ENCODE measurements at regions not wholly inside any gene's neighbourhood (a gene's known extent, or its start where the extent isn't known, plus 50 kb on each side); places are given as distances from the start of the nearest gene placed in this dataset.
"Not testable (repeated sequence)": the region's sequence is repeated elsewhere in the genome, so short reads cannot be mapped to it uniquely, and the experiment has no call there.

DNA sequence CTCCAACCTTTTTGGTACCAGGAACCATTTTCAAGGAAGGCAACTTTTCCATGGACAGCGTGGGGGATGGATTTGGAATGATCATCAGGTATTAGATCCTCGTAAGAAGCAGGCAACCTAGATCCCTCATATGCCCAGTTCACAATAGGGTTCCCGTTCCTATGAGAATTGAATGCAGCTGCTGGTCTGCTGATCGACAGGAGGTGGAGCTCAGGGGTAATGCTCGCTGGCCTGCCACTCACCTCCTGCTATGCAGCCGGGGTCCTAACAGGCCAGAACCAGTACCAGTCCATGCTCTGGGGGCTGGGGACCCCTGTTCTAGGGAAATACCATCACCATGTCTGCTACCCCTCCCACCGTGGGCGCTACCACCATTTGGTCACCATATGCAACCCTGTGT is 167.2 kb upstream of the NBPF19 start:
- DNase-seq (ENCODE audit: low read depth, low spot score); H3K4me3 ChIP-seq (ENCODE audit: low read depth, low read length); in situ Hi-C loops (cut with HindIII; ENCODE audit: low sequenced_read_pairs): not testable (repeated sequence)

DNA sequence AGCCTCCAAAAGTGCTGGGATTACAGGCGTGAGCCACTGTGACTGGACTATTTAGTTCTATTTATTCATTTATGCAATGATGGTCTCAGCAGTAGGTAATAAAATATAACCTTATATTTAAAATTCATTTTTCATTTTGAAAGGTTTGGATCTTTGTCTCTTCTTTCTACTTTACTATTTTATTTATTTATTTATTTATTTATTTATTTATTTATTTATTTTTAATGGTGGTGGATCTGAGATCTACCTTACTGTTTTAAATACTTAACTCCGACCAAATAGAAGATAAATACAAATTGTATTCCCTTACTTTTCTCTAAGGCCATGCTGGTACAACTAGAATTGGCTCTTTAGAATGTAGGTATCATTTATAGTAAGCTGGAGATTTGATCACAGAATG is 159.9 kb upstream of the NBPF19 start:
- DNase-seq (ENCODE audit: low read depth, low spot score); in situ Hi-C loops (cut with HindIII; ENCODE audit: low sequenced_read_pairs); H3K4me3 ChIP-seq (ENCODE audit: low read depth, low read length): not testable (repeated sequence)

DNA sequence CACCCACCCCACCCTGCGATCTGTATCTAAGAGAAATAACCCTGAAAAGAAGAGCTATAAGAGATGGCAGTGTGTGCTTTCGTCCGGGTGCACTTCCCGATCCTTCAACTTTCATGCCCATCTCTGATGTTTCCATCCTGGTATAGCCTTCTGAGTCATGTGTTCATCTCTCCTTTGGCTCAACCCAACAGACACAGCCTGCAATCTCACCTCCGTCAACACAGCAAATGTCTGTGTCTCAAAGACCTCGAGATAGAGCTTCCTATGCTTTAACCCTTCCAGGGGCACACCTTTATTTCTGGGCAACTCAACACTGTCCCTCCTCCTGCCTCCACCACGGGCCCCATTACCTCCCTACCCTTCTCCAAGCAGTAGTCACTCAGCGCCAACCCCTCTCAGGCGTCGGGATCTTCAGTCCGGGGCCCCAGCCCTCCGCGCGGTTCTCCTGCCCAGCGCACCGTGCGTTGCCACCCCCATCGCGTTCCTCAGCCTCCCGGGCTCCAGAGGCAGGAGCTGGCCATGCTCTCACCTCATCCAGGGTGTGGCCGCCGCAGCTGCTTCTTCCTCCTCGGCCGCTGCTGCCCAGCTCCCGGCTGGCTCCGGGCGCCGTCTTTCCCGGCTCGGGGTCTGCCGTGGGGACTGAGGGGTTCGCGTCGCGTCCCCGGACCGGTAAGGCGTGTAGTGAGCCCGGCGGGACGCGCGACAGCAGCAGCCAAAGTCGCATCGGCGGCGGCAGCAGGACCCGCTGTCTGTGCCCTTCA is 153.7 kb upstream of the NBPF19 start:
- H3K4me3 ChIP-seq (ENCODE audit: low read depth, low read length); DNase-seq (ENCODE audit: low read depth, low spot score); in situ Hi-C loops (cut with HindIII; ENCODE audit: low sequenced_read_pairs): not testable (repeated sequence)

DNA sequence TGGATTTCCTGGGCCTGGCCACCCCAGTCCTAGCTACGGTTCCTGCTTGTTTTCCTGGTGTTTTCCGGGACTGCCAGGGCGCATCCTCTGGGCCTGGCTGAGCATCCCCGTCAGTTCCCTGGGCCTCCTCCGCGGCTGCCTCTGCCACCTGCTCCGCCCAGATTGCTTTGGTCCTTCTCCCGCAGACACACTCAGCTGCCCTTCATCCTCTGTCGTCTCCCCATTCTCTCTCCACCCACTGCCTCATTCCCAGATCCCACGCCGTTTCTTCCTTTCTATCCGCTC is 153.2 kb upstream of the NBPF19 start:
- DNase-seq (ENCODE audit: low read depth, low spot score); in situ Hi-C loops (cut with HindIII; ENCODE audit: low sequenced_read_pairs); H3K4me3 ChIP-seq (ENCODE audit: low read depth, low read length): not testable (repeated sequence)

DNA sequence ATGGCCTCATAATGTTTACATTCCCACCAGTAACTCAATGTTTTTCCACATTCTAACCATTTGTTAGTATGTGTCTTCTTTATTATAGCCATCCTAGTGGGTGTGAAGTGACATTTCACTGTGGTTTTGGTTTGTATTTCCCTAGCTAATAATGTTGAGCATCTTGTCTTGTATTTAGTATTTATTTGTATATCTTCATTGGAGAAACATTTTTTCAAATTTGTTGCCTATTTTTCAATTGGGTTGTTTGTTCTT is 144.8 kb upstream of the NBPF19 start:
- in situ Hi-C loops (cut with HindIII; ENCODE audit: low sequenced_read_pairs); DNase-seq (ENCODE audit: low read depth, low spot score); H3K4me3 ChIP-seq (ENCODE audit: low read depth, low read length): not testable (repeated sequence)

DNA sequence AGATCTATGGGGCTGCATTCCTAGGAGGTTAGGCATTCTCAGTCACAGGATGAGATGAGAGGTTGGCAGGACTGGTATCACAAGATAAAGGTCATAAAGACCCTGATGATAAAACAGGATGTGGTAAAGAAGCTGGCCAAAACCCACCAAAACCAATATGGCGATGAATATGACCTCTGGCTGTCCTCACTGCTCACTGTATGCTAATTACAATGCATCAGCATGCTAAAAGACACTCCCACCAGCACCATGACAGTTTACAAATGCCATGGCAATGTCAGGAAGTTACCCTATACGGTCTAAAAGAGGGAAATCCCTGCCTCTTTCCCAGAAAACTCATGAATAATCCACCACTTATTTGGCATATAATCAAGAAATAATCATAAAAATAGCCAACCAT is 138.8 kb upstream of the NBPF19 start:
- H3K4me3 ChIP-seq (ENCODE audit: low read depth, low read length); in situ Hi-C loops (cut with HindIII; ENCODE audit: low sequenced_read_pairs); DNase-seq (ENCODE audit: low read depth, low spot score): not testable (repeated sequence)

DNA sequence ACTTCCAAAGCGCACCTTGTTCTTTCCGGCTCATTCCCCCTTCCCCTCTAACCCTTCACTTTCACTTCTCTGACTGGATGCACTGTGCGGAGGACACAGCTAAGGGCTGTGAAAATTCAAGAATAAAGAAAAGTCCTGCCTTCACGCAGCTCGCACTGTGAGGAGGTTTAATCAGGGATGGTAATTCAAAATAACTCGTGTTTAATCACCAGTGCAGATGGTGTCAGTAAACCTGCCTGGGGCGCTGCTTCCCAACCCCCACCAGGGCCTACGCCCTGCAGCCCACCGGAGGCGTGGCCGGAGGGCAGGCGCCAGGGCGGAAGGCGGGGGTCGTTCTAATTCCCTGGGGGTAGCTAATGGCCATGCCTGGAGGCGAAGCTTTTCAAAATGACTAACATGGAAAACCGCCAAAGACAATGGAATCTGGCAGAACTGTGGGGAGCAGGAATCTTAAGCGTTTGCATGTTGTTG is 136.6 kb upstream of the NBPF19 start:
- in situ Hi-C loops (cut with HindIII; ENCODE audit: low sequenced_read_pairs); H3K4me3 ChIP-seq (ENCODE audit: low read depth, low read length); DNase-seq (ENCODE audit: low read depth, low spot score): not testable (repeated sequence)

DNA sequence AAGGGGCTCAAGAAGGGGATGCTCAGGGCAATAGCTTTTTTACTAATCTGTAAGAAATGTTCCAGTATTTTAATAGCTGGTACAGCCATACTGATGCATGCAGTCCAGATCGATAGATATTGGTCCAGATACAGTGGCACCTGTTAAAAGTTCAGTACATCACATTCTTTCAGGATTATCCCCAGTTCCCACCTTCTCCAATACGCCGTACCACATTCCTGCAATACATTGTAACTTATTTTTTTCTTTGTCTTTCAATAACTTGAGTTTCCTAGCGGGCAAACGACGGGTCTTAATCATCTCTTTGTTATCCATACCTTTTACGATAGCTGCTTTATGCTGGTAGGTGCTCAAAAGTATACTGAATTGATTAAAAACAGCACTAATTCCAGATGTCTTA is 136.1 kb upstream of the NBPF19 start:
- in situ Hi-C loops (cut with HindIII; ENCODE audit: low sequenced_read_pairs); H3K4me3 ChIP-seq (ENCODE audit: low read depth, low read length); DNase-seq (ENCODE audit: low read depth, low spot score): not testable (repeated sequence)

DNA sequence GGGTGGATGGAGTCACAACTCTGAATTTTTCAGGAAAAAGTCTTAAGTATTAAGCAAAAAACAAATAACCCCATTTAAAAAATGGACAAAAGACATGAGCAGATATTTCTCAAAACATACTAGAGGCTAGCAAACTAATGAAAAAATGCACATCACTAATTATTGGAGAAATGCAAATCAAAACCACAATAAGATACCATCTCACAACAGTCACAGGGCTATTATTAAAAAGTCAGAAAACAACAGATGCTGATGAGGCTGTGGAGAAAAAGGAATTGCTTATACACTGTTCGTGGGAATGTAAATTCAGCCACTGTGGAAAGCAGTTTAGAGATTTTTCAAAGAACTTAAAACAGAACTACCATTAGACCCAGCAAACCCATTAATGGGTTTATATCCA is 125.4 kb upstream of the NBPF19 start:
- in situ Hi-C loops (cut with HindIII; ENCODE audit: low sequenced_read_pairs); H3K4me3 ChIP-seq (ENCODE audit: low read depth, low read length); DNase-seq (ENCODE audit: low read depth, low spot score): not testable (repeated sequence)

DNA sequence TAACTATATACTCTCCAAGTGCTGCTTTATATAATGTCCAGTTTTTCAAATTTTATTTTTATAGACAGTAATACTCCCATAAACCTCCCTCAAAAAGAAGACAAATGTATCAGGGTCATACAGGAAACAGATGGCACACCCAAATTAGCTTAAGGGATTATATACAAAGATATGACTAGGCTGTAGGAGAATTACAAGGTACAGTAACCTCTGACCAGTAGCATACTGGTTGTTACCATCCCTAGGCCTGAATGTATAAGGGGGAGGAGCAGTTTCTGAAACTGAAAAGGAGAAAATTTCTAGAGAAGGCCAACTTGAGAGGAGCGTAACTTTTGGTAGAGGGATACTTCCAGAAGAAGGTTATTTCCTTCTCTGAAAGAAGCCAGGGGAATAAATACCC is 122.6 kb upstream of the NBPF19 start:
- in situ Hi-C loops (cut with HindIII; ENCODE audit: low sequenced_read_pairs); DNase-seq (ENCODE audit: low read depth, low spot score); H3K4me3 ChIP-seq (ENCODE audit: low read depth, low read length): not testable (repeated sequence)

DNA sequence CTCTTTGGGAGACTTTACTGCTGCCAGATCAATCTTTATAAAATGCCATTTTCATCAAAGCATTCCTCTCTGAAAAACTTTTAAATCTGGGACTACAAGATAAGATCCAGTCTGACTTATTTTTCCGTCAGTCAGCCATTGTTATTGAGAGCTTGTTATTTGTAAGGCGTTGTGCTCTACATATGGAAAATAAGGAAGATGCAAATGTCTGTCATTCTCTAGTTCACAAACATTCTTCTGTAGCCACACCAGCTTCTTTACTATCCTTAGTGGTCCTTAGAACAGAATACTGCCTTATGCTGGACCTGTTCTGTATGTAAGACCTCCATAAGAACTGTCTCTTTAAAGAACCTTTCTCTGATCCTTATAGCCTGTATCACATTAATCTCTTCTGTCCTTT is 120.3 kb upstream of the NBPF19 start:
- DNase-seq (ENCODE audit: low read depth, low spot score); H3K4me3 ChIP-seq (ENCODE audit: low read depth, low read length); in situ Hi-C loops (cut with HindIII; ENCODE audit: low sequenced_read_pairs): not testable (repeated sequence)

DNA sequence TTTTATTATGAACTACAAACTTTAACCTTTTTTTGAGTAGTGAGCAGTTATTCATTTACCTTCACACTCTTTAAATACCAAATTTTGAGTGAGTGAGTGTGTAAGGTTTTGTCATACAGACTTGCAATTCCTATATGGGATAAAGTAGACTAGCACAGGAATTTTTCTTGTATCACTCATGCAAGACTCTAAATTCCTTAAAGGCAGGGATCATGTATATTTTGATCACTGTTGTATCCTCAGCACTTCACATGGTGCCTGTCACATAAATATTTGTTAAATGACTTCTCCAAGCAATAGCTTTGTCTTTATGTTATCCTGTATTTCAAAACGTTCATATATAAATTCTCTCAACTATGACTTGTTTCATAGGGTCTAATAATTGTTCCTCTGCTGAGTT is 119.1 kb upstream of the NBPF19 start:
- H3K4me3 ChIP-seq (ENCODE audit: low read depth, low read length); in situ Hi-C loops (cut with HindIII; ENCODE audit: low sequenced_read_pairs); DNase-seq (ENCODE audit: low read depth, low spot score): not testable (repeated sequence)

DNA sequence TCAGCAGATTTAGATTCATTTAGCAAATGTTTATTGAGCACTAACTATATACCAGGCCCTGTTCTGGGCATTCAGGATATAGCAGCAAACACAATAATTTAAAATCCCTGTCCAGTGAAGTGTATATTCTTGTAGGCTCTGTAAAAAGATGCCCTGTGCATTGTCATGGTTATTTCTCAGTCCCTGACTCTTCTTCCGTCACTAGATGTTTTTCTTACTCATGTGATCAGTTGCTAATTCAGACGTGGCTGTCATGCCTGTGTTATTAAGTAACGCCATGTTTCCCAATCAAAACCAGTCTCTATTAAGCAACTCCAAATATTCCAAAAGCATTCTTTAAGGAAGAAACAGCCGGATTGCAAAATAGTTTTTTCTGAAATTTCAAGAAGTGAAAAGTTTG is 118.7 kb upstream of the NBPF19 start:
- DNase-seq (ENCODE audit: low read depth, low spot score); H3K4me3 ChIP-seq (ENCODE audit: low read depth, low read length); in situ Hi-C loops (cut with HindIII; ENCODE audit: low sequenced_read_pairs): not testable (repeated sequence)

DNA sequence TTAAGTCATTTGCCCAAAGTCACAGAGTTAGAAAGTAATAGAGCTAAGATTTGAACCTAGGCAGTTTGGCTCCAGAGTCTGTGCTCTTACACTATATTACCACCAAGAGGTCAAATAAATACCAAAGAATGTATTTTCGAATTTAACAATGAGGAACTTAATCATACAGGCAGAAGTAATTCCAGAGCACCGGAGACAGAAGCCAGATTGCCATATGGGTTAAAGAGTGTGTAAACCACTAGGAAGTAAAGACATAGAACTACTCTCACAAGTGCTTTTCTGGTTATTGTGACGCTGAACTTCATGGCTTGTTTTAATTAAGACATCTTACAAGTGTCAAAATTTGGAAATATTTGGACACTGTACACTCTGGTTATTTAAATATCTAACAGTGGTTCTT is 114.5 kb upstream of the NBPF19 start:
- H3K4me3 ChIP-seq (ENCODE audit: low read depth, low read length); DNase-seq (ENCODE audit: low read depth, low spot score); in situ Hi-C loops (cut with HindIII; ENCODE audit: low sequenced_read_pairs): not testable (repeated sequence)

DNA sequence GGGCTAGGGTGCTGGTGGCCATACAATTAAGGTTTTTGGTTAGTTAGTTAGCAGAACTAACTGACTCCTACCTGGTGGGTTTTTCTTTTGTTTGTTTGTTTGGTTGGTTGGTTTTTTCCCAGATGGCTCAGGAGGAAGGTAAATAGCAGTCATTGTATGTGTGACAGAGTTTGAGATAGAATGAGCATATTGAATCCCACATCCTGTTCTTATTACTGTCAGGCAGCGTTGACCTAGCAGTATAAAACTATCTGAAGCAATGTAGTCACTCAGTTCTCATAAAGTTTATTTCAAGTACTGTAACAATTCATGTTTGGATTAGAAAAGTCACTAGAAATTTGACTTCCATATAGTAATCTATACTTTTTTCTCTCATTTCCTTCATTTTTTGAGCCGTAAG is 113.5 kb upstream of the NBPF19 start:
- DNase-seq (ENCODE audit: low read depth, low spot score); in situ Hi-C loops (cut with HindIII; ENCODE audit: low sequenced_read_pairs); H3K4me3 ChIP-seq (ENCODE audit: low read depth, low read length): not testable (repeated sequence)

DNA sequence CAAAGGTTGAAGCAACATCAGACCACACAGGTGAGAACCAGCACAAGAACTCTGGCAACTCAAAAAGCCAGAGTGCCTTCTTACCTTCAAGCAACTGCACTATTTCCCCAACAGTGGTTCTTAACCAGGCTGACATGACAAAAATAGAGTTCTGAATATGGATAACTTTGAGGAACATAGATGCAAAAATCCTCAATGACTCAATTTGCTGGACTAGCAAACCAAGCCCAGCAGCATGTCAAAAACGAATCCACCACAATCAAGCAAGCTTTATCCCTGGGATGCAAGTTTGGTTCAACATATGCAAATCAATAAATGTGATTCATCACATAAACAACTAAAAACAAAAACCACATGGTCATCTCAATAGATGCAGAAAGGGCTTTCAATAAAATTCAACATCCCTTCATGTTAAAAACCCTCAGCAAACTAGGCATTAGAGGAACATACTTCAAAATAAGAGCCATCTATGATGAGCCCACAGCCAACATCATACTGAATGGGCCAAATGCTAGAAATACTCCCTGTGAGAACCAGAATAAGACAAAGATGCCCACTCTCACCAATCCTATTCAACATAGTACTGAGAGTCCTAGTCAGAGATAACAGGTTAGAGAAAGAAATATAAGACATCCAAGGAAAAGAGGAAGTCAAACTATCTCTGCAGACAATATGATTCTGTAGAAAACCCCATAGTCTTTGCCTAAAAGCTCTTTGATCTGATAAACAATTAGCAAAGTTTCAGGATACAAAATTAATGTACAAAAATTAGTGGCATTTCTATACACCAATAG is 110.5 kb upstream of the NBPF19 start:
- H3K4me3 ChIP-seq (ENCODE audit: low read depth, low read length); in situ Hi-C loops (cut with HindIII; ENCODE audit: low sequenced_read_pairs); DNase-seq (ENCODE audit: low read depth, low spot score): not testable (repeated sequence)

DNA sequence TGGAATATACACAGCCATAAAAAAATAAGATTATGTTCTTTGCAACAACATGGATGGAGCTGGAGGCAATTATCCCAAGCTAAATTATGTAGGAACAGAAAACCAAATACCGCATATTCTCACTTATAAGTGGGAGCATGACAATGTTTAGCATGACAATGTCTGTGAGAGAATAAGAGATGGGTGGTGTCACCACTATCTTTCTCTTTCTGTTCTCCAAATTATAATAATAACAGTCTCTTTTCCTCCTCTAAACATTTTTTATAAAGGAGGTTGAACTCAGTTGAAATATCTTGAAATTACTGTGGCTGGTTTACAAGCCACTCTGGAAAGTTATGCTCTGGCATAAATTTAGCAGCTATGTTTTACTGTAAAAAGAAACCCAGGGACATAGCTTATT is 108.4 kb upstream of the NBPF19 start:
- H3K4me3 ChIP-seq (ENCODE audit: low read depth, low read length); DNase-seq (ENCODE audit: low read depth, low spot score); in situ Hi-C loops (cut with HindIII; ENCODE audit: low sequenced_read_pairs): not testable (repeated sequence)

DNA sequence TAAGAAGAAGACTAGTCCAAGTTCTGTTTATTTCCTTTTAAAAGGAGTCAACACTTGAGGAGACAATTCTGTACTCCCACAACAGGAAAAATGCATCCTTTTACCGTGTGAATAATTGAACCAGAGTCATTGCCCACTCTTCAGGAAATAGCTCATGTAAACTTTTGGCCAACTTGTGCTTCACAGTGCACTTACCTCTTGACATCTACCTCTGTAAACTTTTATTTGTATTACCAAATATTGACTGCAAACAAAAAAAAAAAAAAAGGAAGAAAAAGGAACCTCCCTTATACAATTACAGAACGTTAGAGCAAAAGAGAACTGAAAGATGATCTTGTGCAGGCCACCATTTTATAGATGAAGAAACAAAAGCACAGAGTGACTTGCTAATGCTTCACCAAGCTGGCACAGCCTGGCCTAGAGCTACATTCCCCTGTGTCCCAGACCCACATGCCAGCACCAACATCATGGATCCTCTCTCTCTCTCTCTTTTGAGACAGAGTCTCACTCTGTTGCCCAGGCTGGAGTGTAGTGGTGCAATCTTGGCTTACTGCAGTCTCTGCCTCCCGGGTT is 107.3 kb upstream of the NBPF19 start:
- H3K4me3 ChIP-seq (ENCODE audit: low read depth, low read length); DNase-seq (ENCODE audit: low read depth, low spot score); in situ Hi-C loops (cut with HindIII; ENCODE audit: low sequenced_read_pairs): not testable (repeated sequence)

Data from astrocyte of the spinal cord (primary cell).